GM21447 (cell line): ENCODE measurements at regions not wholly inside any gene's neighbourhood (a gene's known extent, or its start where the extent isn't known, plus 50 kb on each side); places are given as distances from the start of the nearest gene placed in this dataset.
"Not testable (repeated sequence)": the region's sequence is repeated elsewhere in the genome, so short reads cannot be mapped to it uniquely, and the experiment has no call there.

Experiments
- ATAC-seq: cut with Tn5 transposase; IDR thresholded peaks from one replicate; pipeline ENCODE4 v1.9.1; 2021; ENCODE audit not compliant: unreplicated experiment

DNA sequence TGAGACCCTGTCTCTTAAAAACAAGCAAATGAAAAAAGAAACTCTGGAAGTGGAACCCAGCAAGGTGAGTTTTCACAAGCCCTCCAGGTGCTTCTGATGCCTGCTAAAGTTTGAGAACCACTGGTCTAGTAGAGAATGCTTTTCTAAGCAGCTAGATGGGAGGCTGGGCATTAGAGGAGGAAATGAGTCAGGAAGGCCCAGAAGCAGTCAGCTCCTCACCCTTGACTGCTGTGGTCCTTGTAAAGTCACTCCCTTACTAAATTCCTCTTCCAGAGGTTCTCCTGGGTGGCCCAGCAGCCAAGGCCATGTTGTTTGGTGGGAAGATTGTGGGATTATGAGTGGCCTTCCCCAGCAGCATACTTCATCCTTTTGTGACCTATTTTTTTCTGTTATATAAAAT lies 52.0 kb upstream of the FYN start:
- no peak for ATAC-seq

DNA sequence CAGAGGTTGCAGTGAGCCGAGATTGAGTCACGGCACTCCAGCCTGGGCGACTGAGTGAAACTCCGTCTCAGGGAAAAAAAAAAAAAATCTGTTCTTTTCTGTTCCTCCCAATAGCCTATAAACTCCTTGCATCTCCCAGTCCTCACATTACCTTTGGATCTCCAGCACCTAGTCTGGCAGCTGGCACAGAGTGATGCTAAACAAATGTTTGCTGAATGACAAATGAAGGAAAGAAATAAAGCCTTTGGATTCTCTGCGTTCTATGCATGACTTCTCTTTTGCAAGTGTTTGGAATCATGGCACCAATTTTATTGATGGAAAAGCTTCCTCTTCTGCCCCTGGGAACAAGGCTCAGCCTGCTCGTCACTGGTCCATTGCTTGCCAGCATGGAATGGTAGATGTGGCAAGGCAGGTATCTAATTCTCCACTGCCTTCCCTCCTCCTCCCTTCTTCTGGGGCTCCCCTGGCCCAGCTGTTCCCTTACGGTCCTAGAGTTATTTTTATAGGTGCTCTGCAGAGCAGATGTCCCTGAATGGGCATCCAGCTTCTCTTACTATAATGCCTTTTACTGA lies 53.6 kb upstream of the FYN start:
- no peak for ATAC-seq

DNA sequence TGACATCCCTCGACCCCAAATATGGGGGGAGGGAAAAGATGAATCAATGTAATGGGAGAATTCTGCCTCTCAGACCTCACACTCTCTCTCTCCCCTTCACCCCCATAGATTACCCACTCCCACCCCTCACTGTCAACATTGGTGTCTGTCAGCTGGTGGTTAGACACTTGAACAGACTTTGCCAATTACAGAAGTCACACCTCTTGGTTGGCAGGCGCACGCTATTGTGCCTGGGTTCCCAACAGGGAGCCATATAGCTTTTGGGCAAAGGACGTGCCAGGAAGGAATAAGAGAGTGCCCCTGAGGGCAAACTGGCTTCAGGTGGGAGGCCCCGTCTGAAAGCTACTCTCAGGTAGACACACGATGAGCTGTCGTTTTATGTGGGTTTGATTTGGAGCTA lies 54.1 kb upstream of the FYN start:
- ATAC-seq, result no peak

DNA sequence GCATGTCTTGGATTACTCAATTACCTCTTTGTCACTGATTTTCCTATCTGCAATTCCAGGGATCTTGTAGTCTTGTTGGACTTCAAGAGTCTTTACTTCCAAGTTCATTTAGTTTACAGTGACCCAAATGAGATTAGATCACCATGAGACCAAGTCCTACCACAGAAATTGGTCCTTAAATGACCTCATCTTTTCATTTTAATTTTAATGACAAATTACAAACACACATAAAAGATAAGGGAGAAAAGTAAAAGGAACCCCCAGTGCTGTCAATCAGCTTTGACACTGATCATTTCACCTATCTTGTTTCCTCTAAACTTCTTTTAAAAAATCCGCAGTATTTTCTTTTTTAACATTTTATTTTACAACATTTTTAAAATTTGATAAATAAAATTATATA lies 54.9 kb upstream of the FYN start:
- no peak for ATAC-seq

DNA sequence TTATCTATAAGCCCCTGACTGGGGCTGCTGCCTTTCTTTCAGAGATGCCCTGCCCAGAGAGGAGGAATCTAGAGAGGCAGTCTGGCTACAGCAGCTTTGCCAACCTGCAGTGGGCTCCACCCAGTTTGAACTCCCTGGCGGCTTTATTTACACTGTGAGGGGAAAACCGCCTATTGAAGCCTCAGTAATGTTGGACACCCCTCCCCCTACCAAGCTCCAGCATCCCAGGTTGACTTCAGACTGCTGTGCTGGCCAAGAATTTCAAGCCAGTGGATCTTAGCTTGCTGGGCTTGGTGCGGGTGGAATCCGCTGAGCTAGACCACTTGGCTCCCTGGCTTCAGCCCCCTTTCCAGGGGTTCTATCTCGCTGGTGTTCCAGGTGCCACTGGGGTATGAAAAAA lies 61.4 kb upstream of the FYN start:
- ATAC-seq, result not testable (repeated sequence)

GRCh38 chr6:111936718-111937117 lies 63.5 kb upstream of the FYN start:
- no peak for ATAC-seq

DNA sequence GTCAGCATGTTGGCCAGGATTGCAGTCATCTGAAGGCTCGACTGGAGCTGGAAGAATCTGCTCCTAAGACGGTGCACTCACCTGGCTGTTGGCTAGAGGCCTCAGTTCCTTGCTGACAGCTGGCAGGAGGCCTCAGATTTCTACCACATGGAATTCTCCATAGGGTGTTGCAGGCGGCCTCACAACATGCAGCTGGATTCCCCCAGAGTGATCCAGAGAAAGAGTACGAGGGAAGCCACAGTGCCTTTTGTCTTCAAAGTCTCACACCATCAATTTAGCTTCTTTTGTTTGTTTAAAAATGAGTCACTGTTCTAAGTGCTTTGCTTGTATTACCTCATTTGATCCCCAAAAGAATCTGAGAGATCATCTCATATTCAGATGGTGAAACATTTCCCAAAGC lies 65.5 kb upstream of the FYN start:
- ATAC-seq, result no peak

DNA sequence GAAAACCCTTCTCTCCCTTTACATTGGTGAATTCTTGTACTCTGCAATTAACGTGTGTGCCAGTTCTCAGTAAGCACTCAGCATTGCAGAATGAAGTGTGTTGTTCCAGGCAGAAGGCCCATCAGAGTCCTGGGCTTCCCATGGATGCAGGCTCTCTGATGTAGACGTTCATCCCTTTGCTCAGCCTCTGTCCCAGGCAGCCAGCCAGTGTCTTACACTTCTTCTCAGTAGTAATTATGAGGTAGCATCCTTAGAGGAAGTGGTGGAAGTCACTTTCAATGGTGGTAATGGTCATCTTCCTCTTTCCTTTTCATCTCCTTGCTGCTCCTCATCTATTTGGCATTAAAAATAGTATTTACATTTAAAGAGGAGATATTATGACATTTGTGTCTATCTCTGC lies 66.7 kb upstream of the FYN start:
- no peak for ATAC-seq

GRCh38 chr6:111940801-111941200 lies 67.5 kb upstream of the FYN start:
- no peak for ATAC-seq

GRCh38 chr6:111941686-111942330 lies 68.6 kb upstream of the FYN start:
- no peak for ATAC-seq

DNA sequence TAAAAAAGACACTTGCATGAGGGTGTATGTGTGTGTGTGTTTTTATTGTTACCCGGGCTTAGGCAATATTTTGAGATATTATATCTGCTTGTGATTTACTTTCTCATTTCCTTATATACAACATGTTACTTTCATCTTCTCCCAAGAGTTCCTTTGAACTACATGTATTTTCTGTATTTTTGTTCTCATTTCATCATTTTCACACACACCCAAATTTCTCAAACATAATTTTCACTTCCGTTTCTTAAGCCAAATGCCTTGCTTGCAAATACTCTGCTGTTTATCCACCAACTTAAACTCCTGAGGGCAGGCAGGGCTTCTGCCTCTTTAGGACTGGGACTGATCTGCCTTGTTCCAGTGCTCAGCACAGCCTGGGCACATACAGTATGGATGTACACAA lies 69.3 kb upstream of the FYN start:
- no peak for ATAC-seq

GRCh38 chr6:111943266-111943665 lies 70.0 kb upstream of the FYN start:
- no peak for ATAC-seq

- ATAC-seq, result no peak
Observed at GRCh38 chr6:111943726-111944125, 70.5 kb upstream of the FYN start.

GRCh38 chr6:111944541-111944940 lies 71.3 kb upstream of the FYN start:
- ATAC-seq, result no peak

- ATAC-seq, result no peak
Observed at GRCh38 chr6:111949546-111949945, 76.3 kb upstream of the FYN start.

GRCh38 chr6:111949984-111950383 lies 76.7 kb upstream of the FYN start:
- not testable (repeated sequence) for ATAC-seq

GRCh38 chr6:111950661-111951496 lies 77.6 kb upstream of the FYN start:
- no peak for ATAC-seq

GRCh38 chr6:111951497-111952085 lies 78.3 kb upstream of the FYN start:
- ATAC-seq, result no peak

DNA sequence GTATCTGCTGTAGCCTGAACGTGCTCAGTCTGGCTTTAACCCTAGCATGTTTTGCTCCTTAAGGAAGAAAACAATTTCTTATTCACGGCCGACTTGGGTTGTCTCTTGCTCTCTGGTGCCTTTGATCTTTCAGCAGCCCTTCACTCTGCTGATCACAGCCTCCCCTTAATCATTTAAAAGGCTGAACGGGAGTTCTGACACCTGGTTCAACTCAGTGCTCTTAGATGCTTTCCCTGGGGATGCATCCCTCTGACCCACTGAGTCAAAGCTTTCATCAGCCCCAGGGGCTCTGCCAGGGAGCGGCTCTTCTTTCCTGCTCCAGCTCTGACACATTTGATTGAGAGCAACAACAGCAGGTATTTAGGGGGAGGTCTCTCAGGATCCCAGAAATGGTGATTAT lies 79.0 kb upstream of the FYN start:
- ATAC-seq, result no peak

GRCh38 chr6:111952821-111953540 lies 79.7 kb upstream of the FYN start:
- ATAC-seq, result no peak

- ATAC-seq, result no peak
Observed at GRCh38 chr6:111956098-111956497, 82.8 kb upstream of the FYN start.
